GM12892 (cell line): ENCODE measurements at regions not wholly inside any gene's neighbourhood (a gene's known extent, or its start where the extent isn't known, plus 50 kb on each side); places are given as distances from the start of the nearest gene placed in this dataset.

Experiments used
- POLR2A ChIP-seq: IDR thresholded peaks from 2 replicates; pipeline ENCODE4 v1.6.1; 2011; ENCODE audit warnings: low read depth, low read length, control low read depth
- POLR2AphosphoS5 ChIP-seq: IDR thresholded peaks from 2 replicates; pipeline ENCODE4 v1.6.1; 2011; ENCODE audit warnings: low read depth, low read length, control low read depth
- TAF1 ChIP-seq: IDR thresholded peaks from 2 replicates; pipeline ENCODE4 v1.6.1; 2011; ENCODE audit warnings: low read depth, mild to moderate bottlenecking, control low read depth, low read length, borderline replicate concordance

DNA sequence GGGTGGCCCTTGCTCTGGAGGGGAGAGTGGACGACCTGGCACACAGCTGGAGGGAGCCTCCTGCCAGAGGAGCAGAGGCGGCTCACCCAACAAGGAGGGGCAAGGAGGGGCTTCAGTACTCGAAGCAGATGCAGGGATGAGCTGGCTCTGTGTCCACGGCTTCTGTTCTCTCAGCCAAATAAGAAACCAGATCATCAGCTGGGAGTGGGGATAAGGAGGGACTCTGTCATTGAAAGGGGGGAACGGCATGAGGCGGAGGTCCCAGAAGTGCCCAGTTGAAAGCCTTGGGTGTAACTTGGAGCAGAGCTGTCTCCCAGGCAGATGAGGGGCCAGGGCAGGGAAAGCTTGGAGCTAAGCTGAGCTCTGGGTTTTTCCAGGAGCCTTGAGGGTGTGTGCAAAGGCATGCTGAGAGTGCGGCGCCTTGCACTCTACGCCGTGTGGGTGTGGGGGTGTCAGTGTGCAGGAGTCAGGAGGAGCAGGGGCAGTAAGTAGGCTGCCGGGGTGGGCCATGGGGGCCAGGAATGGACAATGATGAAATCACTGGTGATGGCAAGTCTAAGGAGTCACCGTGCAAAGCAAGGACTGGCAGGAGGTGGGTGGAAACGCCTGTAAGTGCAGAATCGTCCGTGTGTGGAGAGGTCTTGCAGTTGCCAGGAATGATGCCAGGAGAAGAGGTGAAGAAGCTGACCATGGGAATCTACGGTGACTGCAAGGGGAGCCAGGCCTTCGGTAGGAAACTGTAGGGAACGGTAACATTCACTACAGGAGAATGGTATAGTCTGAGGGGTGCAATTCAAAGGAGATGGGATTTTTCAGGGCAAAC, 85.4 kb upstream of the FOXQ1 start:
- TF ChIP-seq POLR2A: no peak
- no peak for TF ChIP-seq POLR2AphosphoS5
- TF ChIP-seq TAF1: no peak
